HG03432 (cell line): ENCODE measurements at regions not wholly inside any gene's neighbourhood (a gene's known extent, or its start where the extent isn't known, plus 50 kb on each side); places are given as distances from the start of the nearest gene placed in this dataset.

Source experiments
- ATAC-seq: cut with Tn5 transposase; IDR thresholded peaks from one replicate; pipeline ENCODE4 v1.9.1; 2021; ENCODE audit warnings: mild to moderate bottlenecking, moderate library complexity; ENCODE audit not compliant: unreplicated experiment

DNA sequence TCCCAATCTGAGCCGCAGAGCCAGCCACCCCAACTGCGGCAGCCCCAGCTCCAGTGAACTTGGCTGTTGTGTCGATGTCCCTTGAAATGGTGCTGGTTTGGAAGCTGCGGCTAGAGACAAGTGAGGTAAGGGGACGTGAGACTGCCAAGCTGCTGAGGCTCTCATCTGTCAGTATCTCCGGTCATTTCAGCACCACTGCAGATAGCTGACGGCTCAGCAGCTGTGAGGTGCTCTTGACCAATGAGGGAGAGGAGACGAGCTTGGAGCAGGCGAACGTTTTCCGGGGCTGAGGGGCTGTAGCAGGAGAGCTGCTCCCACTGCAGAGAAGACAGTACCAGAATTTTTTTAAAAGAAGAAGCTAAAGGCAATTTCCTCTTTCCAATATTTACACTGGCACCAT is 175.5 kb upstream of the CASK start:
- no peak for ATAC-seq

DNA sequence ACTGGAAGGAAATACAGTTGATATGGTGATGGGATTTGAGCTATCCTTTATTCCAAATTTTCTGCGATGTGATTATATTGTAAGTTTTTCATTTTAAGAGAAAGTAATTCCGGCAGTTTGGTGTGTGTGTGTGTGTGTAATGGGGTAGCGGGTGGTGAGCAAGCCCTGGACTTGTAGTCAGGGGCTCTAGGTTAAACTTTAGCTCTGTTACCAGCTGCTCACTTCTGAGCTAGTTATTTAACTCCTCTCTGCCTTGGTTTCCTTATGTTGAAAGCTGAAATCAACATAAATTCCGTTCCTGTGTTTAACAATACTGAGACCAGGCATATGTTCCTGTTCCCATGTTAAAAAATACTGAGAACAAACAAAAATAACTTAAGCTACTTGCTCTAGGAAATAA is 174.1 kb upstream of the CASK start:
- ATAC-seq = no peak

DNA sequence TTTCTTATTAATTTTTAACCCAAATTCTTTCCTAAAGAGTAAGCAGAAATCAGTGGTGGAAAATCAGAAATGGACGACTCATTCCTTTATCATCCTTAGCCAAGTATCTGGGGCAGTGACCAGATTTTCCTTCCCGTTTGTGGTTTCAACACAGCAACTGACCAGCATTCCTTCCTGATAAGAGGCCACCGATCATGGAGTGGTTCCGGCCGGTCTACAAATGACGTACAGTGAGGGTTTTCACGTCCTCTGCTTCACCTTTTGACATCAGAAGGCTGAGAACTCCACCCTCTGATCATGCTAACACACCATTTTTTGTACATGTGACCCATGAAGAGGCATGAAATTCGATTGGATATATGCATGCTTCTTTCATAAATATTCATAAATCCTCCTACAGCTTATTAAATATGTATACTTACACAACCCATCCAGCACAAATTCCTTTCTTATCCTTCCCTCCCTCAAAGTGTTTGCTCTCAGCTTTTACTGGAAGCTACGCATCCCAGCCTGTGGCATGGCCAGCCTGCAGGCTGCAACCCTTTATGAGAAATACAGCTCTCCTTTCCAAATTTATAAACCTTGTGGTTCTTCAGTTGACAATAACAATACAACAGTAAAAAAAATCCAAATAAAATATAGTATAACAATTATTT is 173.0 kb upstream of the CASK start:
- no peak for ATAC-seq

DNA sequence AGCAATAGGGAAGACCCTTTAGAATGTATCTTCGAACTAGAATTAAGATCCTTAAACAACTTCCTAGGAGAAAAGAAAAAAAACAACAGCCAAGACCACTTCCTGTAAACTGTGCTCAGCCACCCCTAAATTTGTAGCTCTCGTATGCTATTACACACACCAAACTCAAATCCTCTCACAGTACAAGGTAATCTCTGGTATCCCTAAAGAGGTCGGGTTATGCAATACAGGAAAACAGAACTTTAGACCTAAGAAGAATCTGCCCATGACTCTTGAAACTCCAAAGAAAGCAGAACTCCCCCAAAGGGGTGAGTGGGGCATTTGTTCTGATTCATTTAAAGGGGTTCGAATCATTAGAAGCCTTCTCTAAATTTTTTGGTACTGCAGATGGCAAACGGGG is 170.9 kb upstream of the CASK start:
- ATAC-seq = peak; percentile 55

DNA sequence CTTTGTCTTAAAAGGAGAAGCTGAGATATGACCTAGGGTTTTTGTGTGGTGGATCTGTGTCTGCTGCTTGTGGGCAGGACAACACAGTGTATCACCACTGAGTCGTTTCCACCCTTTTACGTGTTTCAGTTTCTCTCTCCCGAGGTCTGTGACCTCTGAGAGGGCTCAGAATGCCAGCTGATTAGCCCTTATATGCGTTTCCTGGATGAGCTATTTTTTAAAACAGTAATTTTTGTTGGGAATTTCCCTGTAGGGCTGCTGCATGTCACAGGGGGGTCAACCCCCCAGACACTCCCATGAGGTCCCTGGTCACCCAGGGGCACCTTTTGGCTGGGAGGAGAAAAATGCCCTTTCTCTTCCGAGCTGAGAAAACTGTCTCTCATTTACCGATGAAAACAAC is 170.4 kb upstream of the CASK start:
- ATAC-seq = peak; percentile 50

DNA sequence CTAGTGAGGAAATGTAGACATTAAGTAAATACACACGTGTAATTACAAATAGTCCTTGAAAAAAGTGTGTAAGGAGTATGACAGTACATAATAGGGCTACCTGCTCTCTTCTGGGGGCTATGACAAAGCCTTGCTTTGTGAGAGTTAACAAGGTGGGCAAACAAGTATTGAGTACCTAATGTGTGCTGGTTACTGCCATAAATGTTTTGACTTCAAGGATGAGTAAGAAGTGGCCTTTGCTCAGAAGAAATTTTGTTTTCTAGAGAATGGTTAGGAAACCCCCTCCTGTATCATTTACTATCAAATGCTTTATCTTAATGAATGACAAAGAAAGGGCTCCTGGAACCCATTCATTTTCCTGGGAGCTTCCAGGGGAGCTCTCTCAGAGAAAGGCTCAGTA is 167.0 kb upstream of the CASK start:
- ATAC-seq = no peak

DNA sequence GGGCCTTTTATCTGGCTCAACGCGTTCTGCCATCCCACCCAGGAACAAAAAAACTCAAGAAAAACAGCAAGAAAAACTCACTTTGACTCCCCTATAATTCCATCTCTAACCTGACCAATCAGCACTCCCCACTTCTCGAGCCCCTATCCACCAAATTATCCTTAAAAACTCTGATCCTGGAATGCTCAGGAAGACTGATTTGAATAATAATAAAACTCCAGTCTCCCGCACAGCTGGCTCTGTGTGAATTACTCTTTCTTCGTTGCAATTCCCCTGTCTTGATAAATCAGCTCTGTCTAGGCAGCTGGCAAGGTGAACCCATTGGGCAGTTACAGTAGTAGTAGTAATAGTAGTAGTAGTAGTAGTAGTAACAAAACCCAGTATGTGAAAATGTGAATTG is 165.7 kb upstream of the CASK start:
- no peak for ATAC-seq

DNA sequence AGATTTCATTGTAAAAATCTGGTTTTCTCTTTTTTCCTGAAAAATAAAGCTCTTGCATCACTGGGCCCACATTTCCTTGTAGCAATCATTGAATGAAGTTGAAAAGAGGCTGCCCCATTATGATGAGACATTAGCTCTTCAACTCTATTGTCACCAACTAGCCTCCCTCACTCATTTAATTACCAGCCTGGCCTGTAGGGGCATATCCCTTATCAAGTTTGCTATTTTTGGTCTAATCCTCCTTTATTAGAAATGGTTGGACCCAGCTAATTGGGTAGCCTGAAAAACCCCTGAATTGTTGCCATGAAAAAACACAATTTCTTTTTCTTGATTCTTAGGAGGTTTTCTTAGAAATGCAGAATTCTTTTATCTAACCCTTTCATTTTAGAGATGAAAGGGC is 164.6 kb upstream of the CASK start:
- no peak for ATAC-seq

DNA sequence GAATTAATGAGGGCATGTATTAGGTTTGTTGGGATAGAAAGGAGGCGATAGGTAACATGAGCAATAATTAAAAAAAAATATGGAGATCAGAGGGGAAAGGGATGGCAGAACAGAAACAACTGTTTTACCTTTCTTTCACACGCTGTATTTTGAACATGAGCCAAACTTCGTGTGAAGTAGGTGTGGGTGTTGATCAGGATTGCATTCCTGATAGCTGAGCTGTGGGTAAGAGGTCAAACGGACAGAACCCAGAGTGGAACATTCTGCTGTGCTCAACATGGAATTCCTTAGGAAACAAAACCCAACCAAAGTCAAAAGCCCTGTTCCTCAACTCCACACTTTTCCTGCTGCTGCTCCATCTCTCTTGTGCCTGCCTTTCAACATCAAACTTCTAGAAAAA is 162.5 kb upstream of the CASK start:
- no peak for ATAC-seq

DNA sequence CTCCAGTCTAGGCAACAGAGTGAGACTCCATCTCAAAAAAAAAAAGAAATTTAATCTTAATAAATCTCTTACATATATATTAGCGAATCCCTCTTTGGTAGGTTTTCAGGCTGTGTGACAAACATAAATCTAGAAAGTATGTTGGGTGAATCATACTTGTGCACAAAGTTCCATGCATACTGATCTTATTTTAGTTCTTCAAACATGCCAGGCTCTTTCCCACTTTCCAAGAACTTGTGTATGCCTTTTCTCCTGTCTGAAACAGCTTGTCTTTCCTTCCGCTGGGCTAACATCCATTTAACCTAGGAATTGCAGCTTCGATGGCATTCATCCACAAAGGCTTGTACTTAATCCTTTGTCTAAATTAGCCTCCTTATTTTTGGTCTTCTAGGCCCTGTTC is 156.6 kb upstream of the CASK start:
- ATAC-seq = no peak

DNA sequence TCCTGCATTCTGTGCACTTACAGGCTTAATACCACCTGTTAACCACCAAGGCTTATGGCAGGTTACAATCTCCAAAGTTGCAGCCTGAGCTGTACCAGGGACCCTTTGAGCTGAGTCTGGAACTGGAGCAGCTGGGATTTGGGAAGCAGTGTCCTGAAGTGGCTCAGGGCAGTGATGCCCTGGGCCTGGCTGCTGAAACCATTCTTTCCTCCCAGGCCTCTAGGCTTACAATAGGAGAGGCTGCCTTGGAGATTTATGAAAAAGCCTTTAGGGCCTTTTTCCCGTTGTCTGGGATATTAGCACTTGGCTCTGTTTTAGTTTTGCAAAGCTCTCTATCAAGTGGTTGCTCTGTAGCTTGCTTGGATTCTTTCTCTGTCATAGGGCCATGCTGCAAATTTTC is 154.3 kb upstream of the CASK start:
- ATAC-seq = no peak

DNA sequence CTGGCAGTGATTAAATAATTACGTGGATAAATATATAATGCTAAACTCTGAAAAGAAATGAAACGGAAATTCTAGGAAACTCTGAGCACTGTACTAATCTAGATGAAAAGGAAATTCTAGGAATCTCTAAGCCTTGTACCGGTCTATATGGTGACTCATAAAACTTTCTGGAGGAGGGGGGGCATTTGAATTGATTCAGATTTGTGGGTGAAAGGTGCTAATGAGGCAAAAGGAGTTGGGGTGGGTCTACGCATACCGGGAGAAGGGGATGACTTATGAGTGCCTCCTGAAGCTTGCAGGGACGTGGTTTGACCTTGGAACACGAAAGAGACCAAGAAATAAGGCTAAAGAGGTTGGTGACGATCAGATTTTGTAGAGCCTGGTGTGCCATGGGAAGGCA is 151.7 kb upstream of the CASK start:
- ATAC-seq = no peak

DNA sequence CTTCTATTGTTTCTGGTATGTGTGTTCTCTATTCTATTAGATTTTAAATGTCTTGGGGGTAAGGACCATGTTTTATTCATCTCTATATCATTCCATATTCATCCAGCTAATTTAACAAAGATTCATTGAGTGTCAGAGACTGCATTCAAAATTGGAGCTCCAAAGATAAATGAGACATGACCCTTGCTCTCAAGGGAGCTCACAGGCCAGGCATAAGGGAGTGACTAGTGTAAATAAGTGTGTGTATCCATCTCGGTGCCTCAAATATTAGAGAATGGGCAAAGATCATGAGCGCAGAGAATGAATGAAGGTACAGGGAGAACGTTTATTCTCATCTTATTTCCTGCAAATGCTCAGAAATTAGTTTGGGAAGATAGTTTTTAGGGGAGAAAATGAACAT is 150.1 kb upstream of the CASK start:
- no peak for ATAC-seq

DNA sequence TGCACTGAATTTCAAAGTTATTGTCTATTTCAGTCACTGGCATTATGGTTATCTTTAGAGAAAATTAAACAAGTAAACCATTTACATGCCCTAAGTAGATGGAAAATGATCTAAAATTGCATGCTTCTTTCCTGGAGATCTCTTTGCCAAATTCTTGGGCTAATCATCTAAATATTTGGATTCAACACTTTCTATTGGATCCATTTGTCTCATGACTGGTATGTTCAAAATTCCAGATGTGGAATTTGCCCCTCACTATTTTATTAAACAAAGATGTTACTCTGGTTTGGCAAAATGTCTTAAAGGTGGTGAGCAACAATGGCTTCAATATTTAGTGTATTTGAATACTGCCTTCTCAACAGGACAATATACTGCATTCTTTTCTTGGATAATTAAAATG is 147.5 kb upstream of the CASK start:
- no peak for ATAC-seq

DNA sequence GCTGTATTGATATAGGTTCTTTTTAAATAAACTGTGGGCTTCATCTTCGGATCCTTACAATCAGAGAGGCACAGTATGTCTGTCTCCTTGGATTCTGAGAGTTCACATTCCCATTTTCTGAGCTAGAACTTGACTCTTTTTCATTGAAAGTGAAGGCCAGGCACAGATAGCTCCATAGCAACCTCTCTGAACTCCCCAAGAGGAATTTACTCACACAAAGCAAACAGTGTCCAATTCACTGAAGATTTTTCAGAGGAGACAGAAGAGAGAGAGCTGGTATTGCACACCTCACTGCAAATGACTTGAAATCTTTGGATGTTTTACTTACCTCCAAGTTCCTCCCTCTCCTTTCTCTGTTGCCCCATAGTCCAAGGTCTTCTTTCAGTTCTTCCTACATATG is 130.9 kb upstream of the CASK start:
- no peak for ATAC-seq

DNA sequence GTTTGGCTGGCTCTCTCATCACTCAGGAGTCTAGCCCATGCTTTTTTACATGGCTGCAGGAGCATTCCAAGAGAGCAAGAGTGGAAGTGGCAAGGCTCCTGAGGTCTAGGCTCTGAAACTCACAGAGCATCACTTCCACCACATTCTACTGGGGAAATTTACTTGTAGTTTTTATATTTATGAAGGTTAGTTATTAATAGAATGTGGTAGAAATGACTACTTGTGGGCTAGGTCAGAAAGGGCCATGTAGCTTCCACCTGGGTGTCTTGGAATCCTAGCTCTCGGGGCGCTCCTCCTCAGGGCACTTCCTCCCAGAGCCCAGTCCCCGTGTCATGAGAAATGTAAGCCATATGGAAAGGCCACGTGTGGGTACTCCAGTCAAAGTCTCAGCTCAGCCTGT is 127.0 kb upstream of the CASK start:
- ATAC-seq = peak; percentile 63

DNA sequence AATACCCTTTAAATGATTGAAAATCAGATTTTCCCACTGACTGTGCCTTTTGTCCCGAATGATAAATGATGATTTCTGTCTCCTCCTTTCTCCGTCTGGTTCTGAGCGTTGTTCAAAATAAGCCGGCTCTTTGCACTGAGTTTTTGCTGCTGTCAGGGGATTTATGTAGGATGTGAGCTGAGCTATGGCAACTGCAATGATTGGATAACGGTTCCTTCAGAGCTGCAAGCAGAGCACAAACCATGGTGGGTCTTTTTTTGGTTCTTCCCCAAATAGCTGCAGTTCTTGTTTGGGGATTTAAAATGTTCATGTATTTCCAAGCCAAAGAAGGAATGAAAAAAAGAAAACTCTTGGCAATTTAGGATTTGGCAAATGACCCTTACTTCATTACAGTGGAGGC is 124.5 kb upstream of the CASK start:
- no peak for ATAC-seq

DNA sequence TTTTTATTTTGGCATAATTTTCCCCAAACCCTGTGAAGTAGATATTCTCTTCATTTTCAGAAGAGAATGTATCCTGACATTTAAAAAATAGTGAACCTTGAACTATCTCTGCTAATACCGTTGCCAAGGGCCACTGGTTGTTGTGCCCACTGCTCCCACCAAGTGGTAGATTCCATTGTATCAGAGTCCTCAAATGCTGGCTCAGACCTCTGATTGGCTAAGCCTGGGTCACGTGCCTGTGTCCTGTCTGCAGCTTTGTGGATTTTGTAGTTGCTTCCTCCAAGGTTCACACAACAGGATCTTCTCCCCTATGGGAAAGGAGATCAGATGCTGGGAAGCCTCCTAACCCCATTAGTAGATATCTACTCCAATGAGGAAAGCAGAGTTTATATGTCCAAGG is 104.8 kb upstream of the CASK start:
- no peak for ATAC-seq

DNA sequence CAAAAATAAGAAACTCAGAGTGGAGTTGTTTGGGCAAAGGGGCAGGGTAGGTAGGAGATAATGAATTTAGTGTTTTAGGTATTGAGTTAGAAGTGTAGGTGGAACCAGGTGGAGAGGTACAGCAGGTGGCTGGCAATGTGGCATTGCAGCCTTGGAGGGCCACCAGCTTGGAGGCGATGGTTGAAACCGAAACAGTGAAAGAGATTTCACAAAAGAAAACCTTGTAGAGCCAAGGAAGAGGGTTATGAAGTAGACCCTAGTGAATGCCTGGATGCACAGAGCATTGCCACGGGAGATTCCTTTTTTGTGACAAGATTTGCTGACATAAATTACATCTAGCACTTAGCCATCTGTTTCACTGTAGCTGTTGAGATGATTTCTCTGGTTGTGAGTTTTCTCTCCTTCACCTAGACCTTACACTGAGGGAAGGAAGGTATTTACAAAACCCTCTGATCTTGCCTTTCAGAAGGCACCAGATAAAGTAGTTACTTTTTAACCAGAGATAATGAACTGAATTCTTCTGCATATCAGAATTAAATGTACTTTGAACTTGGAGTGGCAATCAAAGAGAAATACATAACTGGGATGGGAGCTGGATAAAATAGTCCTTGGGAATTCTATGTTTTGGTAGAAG is 104.1 kb upstream of the CASK start:
- peak; percentile 52 for ATAC-seq

DNA sequence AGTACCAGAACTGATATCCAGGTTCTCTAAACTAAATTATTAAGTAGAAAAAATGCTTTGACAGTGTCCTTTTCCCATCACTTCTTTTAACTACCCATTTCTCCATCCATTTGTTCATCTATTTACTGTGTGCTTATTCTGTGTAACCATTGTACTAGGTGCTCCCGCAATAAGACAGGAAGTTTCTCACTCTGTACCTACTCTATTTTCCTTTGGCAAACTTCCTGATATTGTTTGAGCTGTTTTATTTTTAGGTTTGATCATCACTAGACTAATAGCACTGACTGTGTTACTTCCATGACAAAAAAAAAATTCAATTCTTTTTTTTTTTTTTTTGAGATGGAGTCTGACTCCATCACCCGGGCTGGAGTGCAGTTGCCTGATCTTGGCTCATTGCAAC is 102.5 kb upstream of the CASK start:
- ATAC-seq = no peak

DNA sequence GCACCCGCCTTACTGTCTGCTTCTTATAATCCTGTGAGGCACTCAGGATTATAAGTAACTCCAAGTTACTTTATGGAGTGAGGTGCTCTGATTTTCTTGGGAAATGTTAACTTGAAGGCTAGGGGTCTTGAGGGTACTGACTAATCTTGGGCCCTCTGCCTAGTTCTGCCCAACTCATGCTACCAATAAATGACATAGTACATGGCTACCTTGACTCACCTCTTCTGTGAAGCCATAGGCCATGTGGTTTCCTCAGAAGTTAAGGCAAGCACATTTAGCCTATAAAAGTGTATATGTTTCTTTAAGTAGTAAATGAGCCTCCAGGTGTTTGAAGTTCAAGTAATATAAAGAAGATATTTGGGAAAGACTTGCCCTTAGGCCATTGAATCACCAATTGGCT is 99.8 kb upstream of the CASK start:
- ATAC-seq = no peak

DNA sequence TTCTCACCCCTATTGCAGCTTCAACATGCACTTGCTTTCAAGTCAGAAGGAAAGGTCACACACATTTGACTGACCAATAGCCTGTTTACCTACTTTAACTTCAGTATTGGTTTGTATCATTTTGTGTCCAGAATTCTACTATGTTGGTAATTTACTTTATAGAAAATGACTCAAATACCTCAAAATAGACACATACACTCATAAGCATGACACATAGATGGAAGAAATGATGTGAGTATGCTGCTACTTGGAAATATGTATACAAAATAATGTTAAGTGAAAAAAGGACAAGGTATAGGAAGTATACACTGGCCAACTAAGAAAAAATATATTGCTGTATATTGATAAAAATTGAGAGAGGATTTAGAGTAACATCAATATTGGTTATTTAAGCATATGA is 98.8 kb upstream of the CASK start:
- no peak for ATAC-seq

DNA sequence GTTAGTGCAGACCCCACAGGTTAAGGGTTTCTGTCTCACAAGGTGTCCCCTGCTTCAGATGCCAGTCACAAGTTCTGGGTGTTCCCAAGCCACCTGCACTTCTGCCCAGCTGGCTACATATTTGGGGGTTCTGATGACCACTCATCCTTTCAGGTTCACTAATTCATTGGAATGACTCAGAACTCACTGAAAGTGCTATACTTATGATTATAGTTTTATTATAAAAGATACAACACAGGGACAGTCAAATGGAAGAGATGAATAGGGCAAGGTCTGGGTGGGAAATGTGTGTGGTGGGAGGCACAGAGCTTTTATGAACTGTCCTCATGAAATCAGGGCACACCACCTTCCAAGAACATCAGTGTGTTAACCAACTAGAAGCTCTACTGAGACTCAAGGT is 97.7 kb upstream of the CASK start:
- no peak for ATAC-seq
